SH-SY5Y (cell line): ENCODE measurements at regions not wholly inside any gene's neighbourhood (a gene's known extent, or its start where the extent isn't known, plus 50 kb on each side); places are given as distances from the start of the nearest gene placed in this dataset.

Source experiments
- GATA2 ChIP-seq: IDR thresholded peaks from 2 replicates; pipeline ENCODE4 v1.6.1; 2011; ENCODE audit warnings: mild to moderate bottlenecking, low read depth, low read length
- GATA3 ChIP-seq: IDR thresholded peaks from 2 replicates; pipeline ENCODE4 v1.6.1; 2011; ENCODE audit warnings: low read depth, mild to moderate bottlenecking, low read length, moderate library complexity

DNA sequence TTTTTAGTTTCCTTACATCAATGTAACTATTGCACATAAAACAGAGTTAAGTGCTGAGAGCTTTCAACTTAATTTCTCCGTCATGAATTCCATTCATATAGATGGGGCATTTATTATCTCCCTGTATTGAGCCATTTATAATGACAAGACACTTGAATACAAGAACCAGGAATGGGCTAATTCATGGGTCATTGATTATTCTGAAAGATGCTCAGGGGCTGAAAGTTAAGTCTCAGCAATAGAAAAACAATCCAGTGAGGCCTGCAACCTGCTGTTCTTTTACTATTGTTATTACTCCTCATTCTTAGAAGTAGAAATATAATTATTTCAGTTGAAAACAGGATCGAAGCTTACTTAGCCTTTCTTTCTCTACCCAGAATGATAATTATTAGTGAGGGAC is 307.7 kb downstream of the MMUT start:
- TF ChIP-seq GATA2 = no peak
- TF ChIP-seq GATA3 = no peak
